ENCODE measurements at regions not wholly inside any gene's neighbourhood (a gene's known extent, or its start where the extent isn't known, plus 50 kb on each side); places are given as distances from the start of the nearest gene placed in this dataset.
A peak's percentile ranks its signal among the peaks of the same experiment; 100 is the strongest.

GRCh38 chr4:175988511-175988910, 77.1 kb upstream of the WDR17 start:
- H3K9me3 Mint-ChIP-seq = peaks cover 6% of the 10 kb centered on the region
- no peak overlapping the region for H3K4me3 Mint-ChIP-seq
- no peaks in the 10 kb centered on the region for H3K36me3 Mint-ChIP-seq (ENCODE audit: low read depth)
- H3K4me1 Mint-ChIP-seq = no peaks in the 10 kb centered on the region
- H3K27ac Mint-ChIP-seq = no peak overlapping the region
- no peaks in the 10 kb centered on the region for H3K27me3 Mint-ChIP-seq (ENCODE audit: low read depth, poor library complexity)
- TF ChIP-seq CTCF (IDR thresholded peaks at IDR 0.05) = no peak
- no peak for DNase-seq

GRCh38 chr4:175996206-175996605, 69.4 kb upstream of the WDR17 start:
- H3K36me3 Mint-ChIP-seq (ENCODE audit: low read depth) = no peaks in the 10 kb centered on the region
- DNase-seq = no peak
- TF ChIP-seq CTCF (IDR thresholded peaks at IDR 0.05) = no peak
- no peak overlapping the region for H3K4me3 Mint-ChIP-seq
- H3K27ac Mint-ChIP-seq = no peak overlapping the region
- H3K27me3 Mint-ChIP-seq (ENCODE audit: low read depth, poor library complexity) = no peaks in the 10 kb centered on the region
- H3K4me1 Mint-ChIP-seq = peaks cover 17% of the 10 kb centered on the region
- no peaks in the 10 kb centered on the region for H3K9me3 Mint-ChIP-seq

DNA sequence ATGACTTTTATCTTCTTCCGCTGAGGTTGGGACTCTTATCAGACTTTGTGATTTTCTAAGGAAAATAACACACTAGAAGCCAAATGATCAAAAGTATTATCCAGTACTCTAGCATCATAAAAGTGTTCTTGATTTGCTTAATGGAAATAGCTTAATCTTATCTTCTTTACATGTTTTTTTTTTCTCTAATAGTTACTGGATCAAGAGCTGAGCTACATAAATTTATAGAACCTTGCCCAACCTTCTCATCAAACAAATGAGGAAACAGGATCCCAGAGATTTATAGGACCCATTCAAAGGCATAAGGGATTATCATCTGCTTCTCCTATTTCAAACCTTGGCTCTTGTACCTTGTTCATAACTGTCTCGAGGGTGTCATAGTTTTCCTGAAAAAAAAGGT, 68.3 kb upstream of the WDR17 start:
- no peak overlapping the region for H3K27ac Mint-ChIP-seq
- no peak for TF ChIP-seq CTCF (IDR thresholded peaks at IDR 0.05)
- H3K27me3 Mint-ChIP-seq (ENCODE audit: low read depth, poor library complexity) = peaks cover 8% of the 10 kb centered on the region

GRCh38 chr4:175998782-175999181, 66.9 kb upstream of the WDR17 start:
- Mint-ChIP-seq H3K4me3 (no peak overlapping the region), H3K4me1 (peaks cover 20% of the 10 kb centered on the region), H3K27me3 (ENCODE audit: low read depth, poor library complexity) (peaks cover 23% of the 10 kb centered on the region), H3K27ac (no peak overlapping the region), H3K9me3 (no peaks in the 10 kb centered on the region), H3K36me3 (ENCODE audit: low read depth) (no peaks in the 10 kb centered on the region)
- TF ChIP-seq CTCF (IDR thresholded peaks at IDR 0.05) = no peak
- peak; percentile 18 for DNase-seq

More for the DNA sequence above, 68.3 kb upstream of the WDR17 start:
- Mint-ChIP-seq H3K9me3 (no peaks in the 10 kb centered on the region), H3K4me1 (peaks cover 20% of the 10 kb centered on the region), H3K36me3 (ENCODE audit: low read depth) (no peaks in the 10 kb centered on the region), H3K4me3 (no peak overlapping the region)
- DNase-seq = no peak

GRCh38 chr4:175999944-176000343, 65.7 kb upstream of the WDR17 start:
- no peaks in the 10 kb centered on the region for H3K36me3 Mint-ChIP-seq (ENCODE audit: low read depth)
- H3K27ac Mint-ChIP-seq = no peak overlapping the region
- H3K4me1 Mint-ChIP-seq = peaks cover 20% of the 10 kb centered on the region
- DNase-seq = no peak
- H3K27me3 Mint-ChIP-seq (ENCODE audit: low read depth, poor library complexity) = peaks cover 24% of the 10 kb centered on the region
- H3K4me3 Mint-ChIP-seq = peak overlapping the region; percentile 4
- H3K9me3 Mint-ChIP-seq = no peaks in the 10 kb centered on the region
- no peak for TF ChIP-seq CTCF (IDR thresholded peaks at IDR 0.05)

GRCh38 chr4:176001151-176002006, 64.3 kb upstream of the WDR17 start:
- TF ChIP-seq CTCF (IDR thresholded peaks at IDR 0.05) = no peak
- H3K9me3 Mint-ChIP-seq = no peaks in the 10 kb centered on the region
- H3K27me3 Mint-ChIP-seq (ENCODE audit: low read depth, poor library complexity) = peaks cover 24% of the 10 kb centered on the region
- peaks cover 20% of the 10 kb centered on the region for H3K4me1 Mint-ChIP-seq
- DNase-seq = peak; percentile 79
- H3K4me3 Mint-ChIP-seq = peak overlapping the region; percentile 89
- H3K36me3 Mint-ChIP-seq (ENCODE audit: low read depth) = no peaks in the 10 kb centered on the region
- H3K27ac Mint-ChIP-seq = peak overlapping the region; percentile 83

All from nephron progenitor cell (in vitro differentiated cells).